ENCODE measurements at regions not wholly inside any gene's neighbourhood (a gene's known extent, or its start where the extent isn't known, plus 50 kb on each side); places are given as distances from the start of the nearest gene placed in this dataset.

DNA sequence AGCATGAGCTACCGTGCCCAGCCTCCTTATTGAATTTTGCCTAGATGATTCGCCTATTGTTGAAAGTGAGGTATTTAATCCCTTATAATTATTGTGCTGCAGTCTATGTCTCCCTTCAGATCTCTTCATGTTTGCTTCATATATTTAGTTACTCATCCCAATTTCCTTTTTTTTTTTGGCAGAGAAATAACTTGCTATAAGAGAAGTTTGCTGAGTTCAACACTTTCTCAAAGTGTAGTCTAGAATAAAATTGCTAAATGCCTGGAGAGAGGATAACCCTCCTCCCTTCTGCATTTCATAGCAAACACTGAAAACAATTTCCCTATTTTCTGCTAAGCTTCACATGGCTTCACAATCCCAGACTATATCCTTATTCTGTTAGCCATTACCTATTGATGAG, 136.6 kb upstream of the CD180 start:
- no peaks in the 10 kb centered on the region for H3K27me3 ChIP-seq
- no peak for DNase-seq
- H3K9me3 ChIP-seq: peaks cover 0 to 7% (median 5%) of the 10 kb centered on the region in 3 donors
- TF ChIP-seq CTCF (IDR thresholded peaks at IDR 0.05): no peak
- H3K27ac ChIP-seq: no peak overlapping the region
- H3K4me3 ChIP-seq: no peak overlapping the region
- no peaks in the 10 kb centered on the region for H3K36me3 ChIP-seq
- intact Hi-C loops (cut with DNase I; ENCODE audit: low total_unique reads): no loop called here
- H3K4me1 ChIP-seq: no peaks in the 10 kb centered on the region

GRCh38 chr5:67331296-67331925, 134.8 kb upstream of the CD180 start:
- DNase-seq: no peak
- no peak for TF ChIP-seq CTCF (IDR thresholded peaks at IDR 0.05)
- H3K4me1 ChIP-seq: no peaks in the 10 kb centered on the region
- no peaks in the 10 kb centered on the region for H3K36me3 ChIP-seq
- H3K9me3 ChIP-seq: peaks cover 0 to 7% (median 5%) of the 10 kb centered on the region in 3 donors
- no peaks in the 10 kb centered on the region for H3K27me3 ChIP-seq
- H3K27ac ChIP-seq: no peak overlapping the region
- intact Hi-C loops (cut with DNase I; ENCODE audit: low total_unique reads): no loop called here
- no peak overlapping the region for H3K4me3 ChIP-seq

- intact Hi-C loops (cut with DNase I; ENCODE audit: low total_unique reads): no loop called here
- no peak for DNase-seq
- H3K36me3 ChIP-seq: no peaks in the 10 kb centered on the region
- H3K4me1 ChIP-seq: peaks cover 0 to 8% (median 6%) of the 10 kb centered on the region in 4 donors
- no peak overlapping the region for H3K4me3 ChIP-seq
- no peak overlapping the region for H3K27ac ChIP-seq
- TF ChIP-seq CTCF (IDR thresholded peaks at IDR 0.05): no peak
- no peaks in the 10 kb centered on the region for H3K27me3 ChIP-seq
- no peaks in the 10 kb centered on the region for H3K9me3 ChIP-seq
Measured at GRCh38 chr5:67319935-67320725, 123.5 kb upstream of the CD180 start.

GRCh38 chr5:67318746-67319145, 122.1 kb upstream of the CD180 start:
- no peak overlapping the region for H3K4me3 ChIP-seq
- peaks cover 0 to 14% (median 10%) of the 10 kb centered on the region in 4 donors for H3K4me1 ChIP-seq
- no peak for TF ChIP-seq CTCF (IDR thresholded peaks at IDR 0.05)
- no peak overlapping the region for H3K27ac ChIP-seq
- no peak for DNase-seq
- no peaks in the 10 kb centered on the region for H3K27me3 ChIP-seq
- no peaks in the 10 kb centered on the region for H3K9me3 ChIP-seq
- intact Hi-C loops (cut with DNase I; ENCODE audit: low total_unique reads): no loop called here
- no peaks in the 10 kb centered on the region for H3K36me3 ChIP-seq

DNA sequence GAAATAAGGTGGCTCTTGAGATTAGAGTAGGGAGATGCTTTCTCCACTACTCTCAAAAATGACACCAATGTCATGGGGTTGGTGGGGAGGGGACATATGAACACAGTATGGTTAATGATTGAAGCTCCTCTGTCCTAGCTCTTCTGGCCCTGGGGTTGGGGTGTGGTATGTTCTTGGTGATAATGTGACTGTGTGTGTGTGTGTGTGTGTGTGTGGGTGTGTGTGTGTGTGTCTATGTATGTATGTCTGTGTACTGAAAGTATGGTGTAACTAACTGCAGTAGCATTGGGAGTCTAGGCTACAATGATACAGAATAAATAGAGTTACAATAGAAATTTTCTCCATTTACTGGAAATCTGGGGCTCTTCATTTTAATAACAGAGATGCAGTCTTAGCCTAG, 121.0 kb upstream of the CD180 start:
- Histone ChIP-seq H3K4me3 (no peak overlapping the region), H3K27me3 (no peaks in the 10 kb centered on the region), H3K27ac (no peak overlapping the region), H3K9me3 (no peaks in the 10 kb centered on the region), H3K36me3 (no peaks in the 10 kb centered on the region), H3K4me1 (peaks cover 0 to 14% (median 10%) of the 10 kb centered on the region in 4 donors)
- DNase-seq: no peak
- intact Hi-C loops (cut with DNase I; ENCODE audit: low total_unique reads): no loop called here
- no peak for TF ChIP-seq CTCF (IDR thresholded peaks at IDR 0.05)

Measured in tibial artery (tissue), 4 donors.